ENCODE measurements at regions not wholly inside any gene's neighbourhood (a gene's known extent, or its start where the extent isn't known, plus 50 kb on each side); places are given as distances from the start of the nearest gene placed in this dataset.

GRCh38 chr6:26170951-26171841, 84.0 kb downstream of the HFE start:
- peaks cover 61% of the 10 kb centered on the region for H3K4me1 ChIP-seq (ENCODE audit: low read depth, poor library complexity, severe bottlenecking)
- peak overlapping the region; percentile 59 for H3K4me2 ChIP-seq
- H4K20me1 ChIP-seq (ENCODE audit: insufficient read depth), result no peaks in the 10 kb centered on the region
- peaks cover 20% of the 10 kb centered on the region; the same call in 1 of the 2 replicates for H3K79me2 ChIP-seq (ENCODE audit: insufficient read depth, low read depth)
- H3K27me3 ChIP-seq (ENCODE audit: insufficient read depth, low read depth), result no peaks in the 10 kb centered on the region
- peak overlapping the region; percentile 91; the same call in 1 of the 2 replicates for H3K9ac ChIP-seq
- no peak overlapping the region for H3K4me3 ChIP-seq (IDR thresholded peaks at IDR 0.05; ENCODE audit: insufficient read depth, low read depth, low read length)
- peak overlapping the region; percentile 93 for H3K27ac ChIP-seq
- no peak for TF ChIP-seq CTCF (conservative IDR thresholded peaks at IDR 0.05; ENCODE audit: low read depth, low read length)
- H2AFZ ChIP-seq (ENCODE audit: low read depth), result peak overlapping the region; percentile 60
- H3K36me3 ChIP-seq (ENCODE audit: insufficient read depth), result no peaks in the 10 kb centered on the region

DNA sequence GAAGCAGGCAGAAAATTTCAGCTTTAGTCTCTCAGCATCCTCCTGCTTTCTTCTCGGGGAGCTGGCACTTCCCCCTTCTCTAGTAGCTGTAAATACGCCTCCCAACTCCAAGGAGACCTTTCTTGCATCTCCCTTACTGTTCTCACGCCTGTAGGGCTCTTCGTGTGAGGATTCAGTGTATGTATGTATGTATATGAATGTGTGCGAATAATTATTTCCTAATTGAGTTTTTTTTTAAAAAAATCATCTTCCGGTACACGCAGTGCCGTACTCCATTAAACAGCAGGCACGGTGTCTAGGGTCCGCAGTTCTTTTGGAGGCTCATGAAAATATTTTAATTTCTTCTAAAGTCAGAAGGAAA, 85.4 kb downstream of the HFE start:
- H3K27ac ChIP-seq, result peak overlapping the region; percentile 93
- peaks cover 17% of the 10 kb centered on the region; the same call in 1 of the 2 replicates for H3K79me2 ChIP-seq (ENCODE audit: insufficient read depth, low read depth)
- H3K27me3 ChIP-seq (ENCODE audit: insufficient read depth, low read depth), result no peaks in the 10 kb centered on the region
- peak overlapping the region; percentile 60 for H2AFZ ChIP-seq (ENCODE audit: low read depth)
- H3K4me1 ChIP-seq (ENCODE audit: low read depth, poor library complexity, severe bottlenecking), result peaks cover 73% of the 10 kb centered on the region
- H3K4me3 ChIP-seq (IDR thresholded peaks at IDR 0.05; ENCODE audit: insufficient read depth, low read depth, low read length), result no peak overlapping the region
- peak overlapping the region; percentile 84; the same call in 1 of the 2 replicates for H3K4me2 ChIP-seq
- H3K36me3 ChIP-seq (ENCODE audit: insufficient read depth), result no peaks in the 10 kb centered on the region
- no peaks in the 10 kb centered on the region for H4K20me1 ChIP-seq (ENCODE audit: insufficient read depth)
- H3K9ac ChIP-seq, result peak overlapping the region; percentile 91
- no peak for TF ChIP-seq CTCF (conservative IDR thresholded peaks at IDR 0.05; ENCODE audit: low read depth, low read length)

DNA sequence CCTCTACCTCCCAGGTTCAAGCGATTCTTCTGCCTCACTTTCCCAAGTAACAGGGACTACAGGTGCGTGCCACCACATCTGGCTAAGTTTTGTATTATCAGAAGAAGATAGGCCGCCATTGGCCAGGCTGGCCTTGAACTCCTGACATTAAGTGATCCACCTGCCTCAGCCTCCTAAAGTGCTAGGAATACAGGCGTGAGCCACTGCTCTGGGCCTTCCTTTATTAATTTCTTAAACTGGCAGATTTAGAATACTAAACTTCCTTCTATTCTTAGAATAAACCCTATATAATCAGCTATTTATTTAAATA, 86.6 kb downstream of the HFE start:
- Histone ChIP-seq H3K4me2 (peak overlapping the region; percentile 84), H3K27ac (0 out of 2 replicates have a peak overlapping the region, but pooled peaks have one; percentile 93), H3K79me2 (ENCODE audit: insufficient read depth, low read depth) (peaks cover 17% of the 10 kb centered on the region; the same call in 1 of the 2 replicates), H3K4me3 (IDR thresholded peaks at IDR 0.05; ENCODE audit: insufficient read depth, low read depth, low read length) (no peak overlapping the region), H3K4me1 (ENCODE audit: low read depth, poor library complexity, severe bottlenecking) (peaks cover 67% of the 10 kb centered on the region), H3K36me3 (ENCODE audit: insufficient read depth) (no peaks in the 10 kb centered on the region), H2AFZ (ENCODE audit: low read depth) (no peak overlapping the region), H3K9ac (peak overlapping the region; percentile 2; the same call in 1 of the 2 replicates), H4K20me1 (ENCODE audit: insufficient read depth) (no peaks in the 10 kb centered on the region), H3K27me3 (ENCODE audit: insufficient read depth, low read depth) (no peaks in the 10 kb centered on the region)
- no peak for TF ChIP-seq CTCF (conservative IDR thresholded peaks at IDR 0.05; ENCODE audit: low read depth, low read length)

DNA sequence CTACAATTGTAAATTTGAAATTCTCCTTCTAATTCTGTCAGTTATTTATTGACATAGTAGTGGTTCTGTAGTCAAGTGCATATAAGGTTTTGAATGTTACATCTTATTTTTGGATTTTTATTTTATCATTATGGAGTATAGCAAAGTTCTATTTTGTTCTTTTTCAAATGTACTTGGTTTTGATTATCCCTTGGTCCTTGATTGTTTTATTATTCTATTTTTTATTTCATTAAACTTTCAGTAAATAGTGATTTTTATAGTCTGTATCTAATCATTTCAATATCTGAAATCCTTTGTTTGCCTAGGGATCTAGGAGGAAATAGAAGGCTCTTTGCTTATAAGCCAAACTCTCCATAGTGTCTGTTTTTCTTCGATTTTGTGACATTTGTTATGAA, 87.8 kb downstream of the HFE start:
- TF ChIP-seq CTCF (conservative IDR thresholded peaks at IDR 0.05; ENCODE audit: low read depth, low read length), result no peak

More for the DNA sequence above, 87.8 kb downstream of the HFE start:
- H2AFZ ChIP-seq (ENCODE audit: low read depth), result no peak overlapping the region
- H3K4me3 ChIP-seq (IDR thresholded peaks at IDR 0.05; ENCODE audit: insufficient read depth, low read depth, low read length), result no peak overlapping the region
- H3K36me3 ChIP-seq (ENCODE audit: insufficient read depth), result no peaks in the 10 kb centered on the region
- H3K4me1 ChIP-seq (ENCODE audit: low read depth, poor library complexity, severe bottlenecking), result peaks cover 55% of the 10 kb centered on the region
- no peak overlapping the region; the same call in 1 of the 2 replicates for H3K27ac ChIP-seq
- H3K9ac ChIP-seq, result no peak overlapping the region
- H3K4me2 ChIP-seq, result peak overlapping the region; percentile 44
- H3K27me3 ChIP-seq (ENCODE audit: insufficient read depth, low read depth), result no peaks in the 10 kb centered on the region
- no peaks in the 10 kb centered on the region for H4K20me1 ChIP-seq (ENCODE audit: insufficient read depth)
- H3K79me2 ChIP-seq (ENCODE audit: insufficient read depth, low read depth), result peaks cover 17% of the 10 kb centered on the region; the same call in 1 of the 2 replicates
